Liver (tissue), 3 donors: ENCODE measurements at regions not wholly inside any gene's neighbourhood (a gene's known extent, or its start where the extent isn't known, plus 50 kb on each side); places are given as distances from the start of the nearest gene placed in this dataset.

ENCODE experiments used
- CTCF ChIP-seq: fragments of 150-350 bp; IDR thresholded peaks from 2 replicates; pipeline ENCODE4 v1.5.1; 2017; ENCODE audit warnings: improper control_type of control experiment, low read depth, low read length; ENCODE audit not compliant: missing input control
- EGR1 ChIP-seq, 2 donors: IDR thresholded peaks; 2 replicates each; pipeline ENCODE4 v1.6.1; 2016 to 2018; ENCODE audit warnings: antibody characterized with exemption in 2 of 2, low read depth in 2 of 2
- JUND ChIP-seq, 2 donors: IDR thresholded peaks; 2 replicates each; pipeline ENCODE4 v1.6.1; 2016; ENCODE audit warnings: antibody characterized with exemption in 2 of 2
- MAX ChIP-seq: IDR thresholded peaks from 2 replicates; pipeline ENCODE4 v1.6.1; 2016; ENCODE audit warnings: antibody characterized with exemption
- RAD21 ChIP-seq, 2 donors: IDR thresholded peaks; 2 replicates each; pipeline ENCODE4 v1.6.1; 2016; ENCODE audit warnings: antibody characterized with exemption in 2 of 2, mild to moderate bottlenecking in 2 of 2
- SP1 ChIP-seq: IDR thresholded peaks from 2 replicates; pipeline ENCODE4 v1.6.1; 2018; ENCODE audit warnings: antibody characterized with exemption, mild to moderate bottlenecking
- YY1 ChIP-seq: IDR thresholded peaks from 2 replicates; pipeline ENCODE4 v1.6.1; 2016; ENCODE audit warnings: antibody characterized with exemption, mild to moderate bottlenecking
- ZBTB33 ChIP-seq: IDR thresholded peaks from 2 replicates; pipeline ENCODE4 v1.6.1; 2016; ENCODE audit warnings: antibody characterized with exemption
- donor health status: healthy.
- donor health status: healthy.

GRCh38 chr2:234846599-234847363 is 105.0 kb upstream of the SH3BP4 start:
- no peak for TF ChIP-seq CTCF
- TF ChIP-seq ZBTB33, result no peak
- TF ChIP-seq EGR1 (IDR thresholded peaks at IDR 0.05; ENCODE audit: low read depth in 2 of 2), result no peak
- TF ChIP-seq YY1, result no peak
- TF ChIP-seq MAX, result no peak
- TF ChIP-seq SP1, result no peak
- peak in 1 of 2 donors; percentile 57 for TF ChIP-seq JUND (IDR thresholded peaks at IDR 0.05)
- TF ChIP-seq RAD21 (IDR thresholded peaks at IDR 0.05), result peak; percentile 8 to 28
